Activated B cell treated with CpG ODN at 0.5 μM for 24 hours (primary cell): ENCODE measurements at regions not wholly inside any gene's neighbourhood (a gene's known extent, or its start where the extent isn't known, plus 50 kb on each side); places are given as distances from the start of the nearest gene placed in this dataset.

ENCODE experiments used
- ATAC-seq: fragments of 200-7000 bp; cut with Tn5 transposase; one replicate; pipeline ENCODE4 v1.10.0; 2021; ENCODE audit warnings: low read depth, mild to moderate bottlenecking, moderate library complexity
- CTCF ChIA-PET: fragments of 350-600 bp; sonication (Branson Sonifier 250); formaldehyde crosslinking; loops from one replicate; lab custom pipeline; 2021; ENCODE audit warnings: antibody characterized with exemption; lab: Charles Lee
- POLR2A ChIA-PET: fragments of 350-600 bp; sonication (Branson Sonifier 250); formaldehyde crosslinking; loops from one replicate; lab custom pipeline; 2021; ENCODE audit warnings: antibody characterized with exemption; lab: Charles Lee
- DNase-seq: peaks from one replicate; pipeline ENCODE4 v3.0.0; 2022
- H3K27ac Mint-ChIP-seq: one replicate; pipeline ENCODE4 v1.8.0; 2020; ENCODE audit warnings: mixed read lengths
- H3K27me3 Mint-ChIP-seq: one replicate; pipeline ENCODE4 v1.8.0; 2021; ENCODE audit warnings: mixed read lengths
- H3K36me3 Mint-ChIP-seq: one replicate; pipeline ENCODE4 v1.8.0; 2021; ENCODE audit warnings: low read depth, mixed read lengths
- H3K4me1 Mint-ChIP-seq: one replicate; pipeline ENCODE4 v1.8.0; 2021; ENCODE audit warnings: mixed read lengths
- H3K4me3 Mint-ChIP-seq: one replicate; pipeline ENCODE4 v1.8.0; 2020; ENCODE audit warnings: mild to moderate bottlenecking, mixed read lengths
- H3K9me3 Mint-ChIP-seq: one replicate; pipeline ENCODE4 v1.8.0; 2020; ENCODE audit warnings: mixed read lengths
- intact Hi-C: fragments of 100-400 bp; cut with micrococcal nuclease; formaldehyde crosslinking; loops from one replicate; pipeline ENCODE4 v1.15.1; 2024
- TF ChIP-seq, protein P1 (sequence below): fragments of 200-600 bp; IDR thresholded peaks from one replicate; pipeline ENCODE4 v1.8.0; 2022; ENCODE audit warnings: antibody characterized with exemption, mild to moderate bottlenecking

DNA sequence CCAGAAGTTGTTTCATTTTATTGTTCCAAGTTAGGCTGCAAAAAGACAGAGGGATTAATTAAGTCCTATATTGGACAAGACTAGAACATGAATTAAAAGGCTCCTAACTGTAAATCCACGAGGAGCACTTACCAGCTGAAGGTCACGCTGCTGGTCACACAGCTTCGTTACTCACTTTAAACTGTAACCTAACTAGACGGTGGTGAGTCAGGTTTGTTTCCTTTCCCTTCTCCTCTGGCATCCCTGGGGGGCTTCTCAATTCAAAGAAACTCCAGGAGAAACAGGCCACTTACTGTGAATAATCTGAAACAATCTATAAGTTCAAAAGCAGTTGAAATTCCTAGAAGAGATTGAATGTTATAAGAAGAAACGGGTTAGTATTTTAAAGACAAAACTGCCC, 331.4 kb downstream of the BCAT1 start:
- ATAC-seq (peak; percentile 25), DNase-seq (no peak)
- H3K27ac Mint-ChIP-seq = no peak overlapping the region
- no peaks in the 10 kb centered on the region for H3K36me3 Mint-ChIP-seq
- intact Hi-C loops = loop anchor here (10.0 kb wide), 1 partner anchor 1763 kb away; no protein-coding TSS in a partner anchor
- peaks cover 6% of the 10 kb centered on the region for H3K4me1 Mint-ChIP-seq
- TF ChIP-seq, protein P1, sequence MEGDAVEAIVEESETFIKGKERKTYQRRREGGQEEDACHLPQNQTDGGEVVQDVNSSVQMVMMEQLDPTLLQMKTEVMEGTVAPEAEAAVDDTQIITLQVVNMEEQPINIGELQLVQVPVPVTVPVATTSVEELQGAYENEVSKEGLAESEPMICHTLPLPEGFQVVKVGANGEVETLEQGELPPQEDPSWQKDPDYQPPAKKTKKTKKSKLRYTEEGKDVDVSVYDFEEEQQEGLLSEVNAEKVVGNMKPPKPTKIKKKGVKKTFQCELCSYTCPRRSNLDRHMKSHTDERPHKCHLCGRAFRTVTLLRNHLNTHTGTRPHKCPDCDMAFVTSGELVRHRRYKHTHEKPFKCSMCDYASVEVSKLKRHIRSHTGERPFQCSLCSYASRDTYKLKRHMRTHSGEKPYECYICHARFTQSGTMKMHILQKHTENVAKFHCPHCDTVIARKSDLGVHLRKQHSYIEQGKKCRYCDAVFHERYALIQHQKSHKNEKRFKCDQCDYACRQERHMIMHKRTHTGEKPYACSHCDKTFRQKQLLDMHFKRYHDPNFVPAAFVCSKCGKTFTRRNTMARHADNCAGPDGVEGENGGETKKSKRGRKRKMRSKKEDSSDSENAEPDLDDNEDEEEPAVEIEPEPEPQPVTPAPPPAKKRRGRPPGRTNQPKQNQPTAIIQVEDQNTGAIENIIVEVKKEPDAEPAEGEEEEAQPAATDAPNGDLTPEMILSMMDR = no peak
- POLR2A ChIA-PET = no interaction called here
- H3K4me3 Mint-ChIP-seq = no peak overlapping the region
- H3K27me3 Mint-ChIP-seq = no peaks in the 10 kb centered on the region
- peaks cover 5% of the 10 kb centered on the region for H3K9me3 Mint-ChIP-seq
- CTCF ChIA-PET = no interaction called here

DNA sequence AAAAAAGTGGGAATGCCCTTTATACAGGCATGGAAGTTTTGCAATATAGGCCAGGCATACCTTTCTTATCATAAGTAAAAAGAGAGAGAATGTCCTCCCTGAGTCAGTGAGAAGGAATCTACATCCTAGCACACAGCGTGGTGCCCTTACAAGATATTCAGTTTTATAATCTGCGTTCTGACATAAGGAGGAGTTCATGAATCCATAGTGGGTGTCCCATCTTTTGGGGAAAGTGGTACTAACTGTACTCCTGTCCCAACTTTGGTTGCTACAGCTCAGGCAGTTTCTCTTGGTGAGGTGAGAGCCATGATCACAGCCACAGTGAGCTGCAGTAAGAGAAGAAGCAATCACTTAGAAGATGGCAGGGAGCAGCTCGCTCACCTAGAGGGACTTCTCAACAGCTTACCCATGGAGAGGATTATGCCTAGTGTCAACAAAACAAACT, 332.9 kb downstream of the BCAT1 start:
- TF ChIP-seq, protein P1 = no peak
- Mint-ChIP-seq H3K36me3 (no peaks in the 10 kb centered on the region), H3K27me3 (no peaks in the 10 kb centered on the region), H3K9me3 (no peaks in the 10 kb centered on the region), H3K4me3 (no peak overlapping the region), H3K27ac (no peak overlapping the region), H3K4me1 (peaks cover 6% of the 10 kb centered on the region)
- ChIA-PET CTCF (no interaction called here), POLR2A (no interaction called here)
- intact Hi-C loops = loop anchor here (10.0 kb wide), 1 partner anchor 1761 kb away; no protein-coding TSS in a partner anchor
- no peak for DNase-seq
- ATAC-seq = no peak

DNA sequence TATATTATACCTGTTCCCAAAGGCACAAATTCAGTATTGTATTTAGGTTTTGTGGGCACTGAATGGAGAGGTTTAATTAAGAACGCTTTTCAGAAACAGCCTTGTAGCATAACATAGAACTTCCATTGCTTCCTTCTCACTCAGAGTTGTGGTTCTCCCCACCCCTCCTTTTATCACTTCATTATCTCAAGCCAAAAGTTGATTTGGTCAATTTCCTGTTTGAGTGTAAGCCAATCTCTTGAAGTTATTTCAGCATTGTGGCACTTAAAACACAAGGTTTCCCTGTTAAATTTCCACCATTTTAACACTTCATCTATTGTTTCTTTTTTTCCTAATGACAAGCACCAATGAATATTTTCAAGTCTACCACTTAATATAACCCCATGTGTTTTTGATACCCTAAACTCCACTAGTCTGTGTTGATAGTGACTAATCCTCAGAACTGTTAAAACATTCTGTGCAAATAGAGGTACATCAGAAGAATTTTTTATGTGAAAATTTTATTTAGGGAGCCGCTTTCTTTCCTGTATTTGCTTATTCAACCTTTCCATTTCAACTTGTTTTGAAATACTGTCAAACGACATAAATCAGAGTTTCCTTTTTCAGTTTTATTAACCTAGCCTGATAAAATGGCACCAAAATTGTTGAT, 340.1 kb downstream of the BCAT1 start:
- intact Hi-C loops = loop anchor here (5.0 kb wide), 1 partner anchor 39 kb away; no protein-coding TSS in a partner anchor
- no peak overlapping the region for H3K27ac Mint-ChIP-seq
- ChIA-PET CTCF (no interaction called here), POLR2A (no interaction called here)
- TF ChIP-seq, protein P1 = no peak
- peaks cover 25% of the 10 kb centered on the region for H3K4me1 Mint-ChIP-seq
- peaks cover 3% of the 10 kb centered on the region for H3K9me3 Mint-ChIP-seq
- H3K27me3 Mint-ChIP-seq = no peaks in the 10 kb centered on the region
- ATAC-seq = no peak
- DNase-seq = no peak
- H3K4me3 Mint-ChIP-seq = no peak overlapping the region
- H3K36me3 Mint-ChIP-seq = no peaks in the 10 kb centered on the region

DNA sequence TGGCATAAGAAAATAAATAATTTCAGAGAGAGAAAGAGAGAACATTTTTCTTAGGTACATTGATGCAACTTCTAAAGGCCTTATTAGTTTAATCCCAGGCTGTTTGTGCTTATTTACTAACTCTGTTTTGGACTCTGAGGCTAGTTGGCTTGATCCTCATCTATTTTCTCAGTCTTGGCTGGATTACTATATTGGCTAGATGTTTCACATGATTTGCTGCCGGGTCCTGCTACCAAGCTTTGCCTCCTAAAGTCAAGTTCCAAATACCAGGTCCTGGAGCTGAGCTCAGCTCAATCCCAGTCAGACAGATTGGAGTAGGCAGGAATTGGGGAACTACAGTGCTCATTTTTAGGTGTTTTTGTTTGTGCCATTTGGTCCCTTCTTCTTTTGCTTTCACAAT, 340.8 kb downstream of the BCAT1 start:
- intact Hi-C loops = loop anchor here (5.0 kb wide), 1 partner anchor 39 kb away; no protein-coding TSS in a partner anchor
- Mint-ChIP-seq H3K27me3 (no peaks in the 10 kb centered on the region), H3K36me3 (no peaks in the 10 kb centered on the region), H3K4me1 (peaks cover 32% of the 10 kb centered on the region), H3K9me3 (peaks cover 3% of the 10 kb centered on the region), H3K4me3 (no peak overlapping the region), H3K27ac (peak overlapping the region; percentile 26)
- TF ChIP-seq, protein P1 = no peak
- POLR2A ChIA-PET = no interaction called here
- no peak for DNase-seq
- no peak for ATAC-seq
- CTCF ChIA-PET = no interaction called here

DNA sequence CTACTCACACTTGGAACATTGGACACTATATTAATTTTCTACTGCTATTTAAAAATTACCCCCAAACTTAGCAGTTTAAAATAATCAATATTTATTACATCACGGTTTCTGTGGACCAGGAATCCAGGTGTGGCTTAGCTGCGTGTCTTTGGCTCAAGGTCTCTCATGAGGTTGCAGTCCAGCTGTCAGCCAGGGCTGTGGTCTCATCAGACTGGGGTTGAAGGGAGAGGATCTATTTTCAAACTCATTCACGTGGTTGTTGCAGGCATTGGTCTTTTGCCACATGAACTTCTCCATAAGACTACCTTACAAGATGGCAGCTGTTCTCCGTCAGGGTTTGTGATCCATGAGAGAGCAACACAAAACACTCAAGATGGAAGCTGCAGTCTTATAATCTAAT, 343.0 kb downstream of the BCAT1 start:
- Mint-ChIP-seq H3K36me3 (no peaks in the 10 kb centered on the region), H3K27me3 (no peaks in the 10 kb centered on the region), H3K4me3 (no peak overlapping the region), H3K4me1 (peaks cover 37% of the 10 kb centered on the region), H3K9me3 (peaks cover 3% of the 10 kb centered on the region), H3K27ac (no peak overlapping the region)
- intact Hi-C loops = loop anchor here (5.0 kb wide), 1 partner anchor 41 kb away; no protein-coding TSS in a partner anchor
- TF ChIP-seq, protein P1 = no peak
- POLR2A ChIA-PET = interaction anchor here (0.8 kb wide), 1 partner anchor 99 kb away, joined by 4 read pairs; no protein-coding TSS in a partner anchor
- DNase-seq = no peak
- no peak for ATAC-seq
- CTCF ChIA-PET = interaction anchor here (0.8 to 1.4 kb wide), 2 partner anchors 10 to 246 kb away, joined by 3 to 4 read pairs; no protein-coding TSS in a partner anchor
